GM12891 (cell line): ENCODE measurements at regions not wholly inside any gene's neighbourhood (a gene's known extent, or its start where the extent isn't known, plus 50 kb on each side); places are given as distances from the start of the nearest gene placed in this dataset.

Experiments
- DNase-seq: peaks from one replicate; pipeline ENCODE4 v3.0.0; 2011; ENCODE audit warnings: low spot score; ENCODE audit not compliant: insufficient read length
- FAIRE-seq: peaks from 2 replicates; lab custom pipeline; 2011; peaks lifted over from hg19 to GRCh38; lab: Jason Lieb, UNC
- PAX5 ChIP-seq: IDR thresholded peaks from 2 replicates; pipeline ENCODE4 v1.6.1; 2011; ENCODE audit warnings: low read length, moderate library complexity, mild to moderate bottlenecking; ENCODE audit not compliant: insufficient read depth, severe bottlenecking
- POLR2A ChIP-seq: IDR thresholded peaks from 2 replicates; pipeline ENCODE4 v1.6.1; 2011; ENCODE audit warnings: low read depth, low read length, control low read depth
- POLR2AphosphoS5 ChIP-seq: IDR thresholded peaks from 2 replicates; pipeline ENCODE4 v1.6.1; 2011; ENCODE audit warnings: low read depth, low read length, control low read depth
- POU2F2 ChIP-seq: IDR thresholded peaks from 2 replicates; pipeline ENCODE4 v1.6.1; 2011; ENCODE audit warnings: low read depth, mild to moderate bottlenecking, control low read depth, low read length, moderate library complexity
- SPI1 ChIP-seq: IDR thresholded peaks from 2 replicates; pipeline ENCODE4 v1.6.1; 2011; ENCODE audit warnings: low read depth, low read length, control low read depth
- TAF1 ChIP-seq: IDR thresholded peaks from 2 replicates; pipeline ENCODE4 v1.6.1; 2011; ENCODE audit warnings: low read depth, low read length, control low read depth

DNA sequence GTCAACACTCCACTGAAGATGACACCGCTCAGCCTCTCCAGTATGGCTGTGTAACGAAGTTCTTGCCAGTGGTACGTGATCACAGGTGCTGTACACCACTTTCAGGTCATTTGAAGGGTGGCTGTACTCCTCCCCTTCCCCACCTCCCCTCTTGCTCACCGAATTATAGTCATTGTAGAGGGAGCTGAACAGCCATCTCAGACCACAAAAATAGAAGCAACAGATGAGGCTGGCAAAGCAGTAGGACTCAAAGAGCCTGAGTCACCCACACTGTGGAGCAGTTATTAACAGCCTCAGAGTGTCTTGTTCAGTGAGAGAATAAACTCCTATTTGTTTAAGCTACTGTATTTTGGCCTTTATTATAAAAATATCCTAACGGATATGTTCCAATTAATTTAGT, 192.5 kb upstream of the MCHR2 start:
- no peak for TF ChIP-seq TAF1
- no peak for TF ChIP-seq POLR2A
- no peak for TF ChIP-seq POU2F2
- TF ChIP-seq POLR2AphosphoS5 = no peak
- no peak for TF ChIP-seq SPI1
- TF ChIP-seq PAX5 = no peak
- no peak for FAIRE-seq
- DNase-seq = no peak

- no peak for TF ChIP-seq SPI1
- TF ChIP-seq POLR2AphosphoS5 = no peak
- no peak for TF ChIP-seq PAX5
- TF ChIP-seq TAF1 = no peak
- no peak for TF ChIP-seq POU2F2
- TF ChIP-seq POLR2A = no peak
- DNase-seq (no peak), FAIRE-seq (no peak)
Measured at GRCh38 chr6:100185615-100186014, 191.6 kb upstream of the MCHR2 start.

GRCh38 chr6:100184473-100184872, 190.4 kb upstream of the MCHR2 start:
- DNase-seq (no peak), FAIRE-seq (no peak)
- TF ChIP-seq POLR2A (no peak), POLR2AphosphoS5 (no peak), TAF1 (no peak), SPI1 (no peak), POU2F2 (no peak), PAX5 (no peak)

DNA sequence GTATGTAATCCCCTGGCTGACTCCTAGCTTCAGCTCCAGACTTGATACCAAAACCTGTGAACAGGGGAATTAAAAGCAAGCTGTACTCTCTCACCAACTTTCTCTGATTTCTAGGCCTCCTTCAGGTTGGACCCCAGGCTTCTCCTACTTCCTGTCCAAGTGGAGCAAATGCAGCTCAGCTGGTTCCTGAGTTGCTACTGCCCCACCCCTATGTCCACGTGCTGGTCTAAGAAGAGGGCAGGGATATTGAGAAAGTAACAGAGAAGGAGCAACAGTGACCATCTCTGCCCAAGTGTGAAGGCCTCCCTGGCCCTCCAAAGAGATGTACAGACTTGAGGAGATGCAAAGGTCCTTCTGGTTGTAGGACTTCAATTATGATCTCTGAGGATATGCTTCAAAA, 188.3 kb upstream of the MCHR2 start:
- FAIRE-seq (no peak), DNase-seq (no peak)
- no peak for TF ChIP-seq TAF1
- TF ChIP-seq POLR2A = no peak

- DNase-seq = no peak
- peak; percentile 28 for FAIRE-seq
- TF ChIP-seq SPI1 (no peak), TAF1 (no peak), POU2F2 (no peak), POLR2AphosphoS5 (no peak), POLR2A (no peak), PAX5 (no peak)
Measured at GRCh38 chr6:100181309-100181708, 187.3 kb upstream of the MCHR2 start.

DNA sequence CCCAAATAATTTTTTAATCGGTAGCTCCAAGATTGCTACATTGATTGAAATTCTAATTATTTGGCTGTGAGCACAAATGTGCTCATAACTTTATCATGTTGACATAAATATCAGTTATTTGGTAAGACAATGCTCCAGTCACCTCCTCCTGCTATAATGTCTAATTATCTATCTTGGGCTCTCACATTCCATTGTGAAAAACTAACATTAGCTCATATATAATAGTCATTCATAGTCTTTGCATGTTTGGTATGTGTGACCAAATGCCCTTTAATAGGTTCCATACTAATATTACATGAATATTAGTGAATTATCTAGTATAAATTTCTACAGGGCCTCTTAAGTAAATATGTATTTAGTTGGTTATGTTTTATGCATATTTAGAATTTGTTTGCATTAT, 185.6 kb upstream of the MCHR2 start:
- DNase-seq = no peak
- TF ChIP-seq PAX5 (no peak), SPI1 (no peak), POLR2A (no peak)
- no peak for FAIRE-seq

DNA sequence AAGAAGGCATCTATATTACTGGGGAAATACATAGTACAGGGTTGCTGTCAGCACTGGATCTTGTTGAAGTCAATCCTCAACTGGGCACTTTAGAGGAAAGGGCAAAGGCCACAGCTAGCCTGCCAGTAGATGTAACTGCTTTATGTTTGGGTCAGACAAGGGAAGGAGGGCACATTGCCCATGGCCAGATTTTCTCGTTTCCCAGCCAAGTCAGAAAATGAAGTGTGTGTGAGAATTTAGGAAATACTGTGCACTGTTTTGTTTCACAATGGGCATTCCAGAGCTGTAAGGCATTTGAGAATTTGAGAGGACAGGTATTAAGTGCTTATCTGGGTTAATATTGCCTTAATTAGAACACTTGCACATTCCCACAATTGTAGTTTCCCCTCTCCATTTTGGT, 183.9 kb upstream of the MCHR2 start:
- DNase-seq (no peak), FAIRE-seq (no peak)
- TF ChIP-seq POU2F2 (no peak), POLR2AphosphoS5 (no peak), SPI1 (no peak), POLR2A (no peak), TAF1 (no peak), PAX5 (no peak)

DNA sequence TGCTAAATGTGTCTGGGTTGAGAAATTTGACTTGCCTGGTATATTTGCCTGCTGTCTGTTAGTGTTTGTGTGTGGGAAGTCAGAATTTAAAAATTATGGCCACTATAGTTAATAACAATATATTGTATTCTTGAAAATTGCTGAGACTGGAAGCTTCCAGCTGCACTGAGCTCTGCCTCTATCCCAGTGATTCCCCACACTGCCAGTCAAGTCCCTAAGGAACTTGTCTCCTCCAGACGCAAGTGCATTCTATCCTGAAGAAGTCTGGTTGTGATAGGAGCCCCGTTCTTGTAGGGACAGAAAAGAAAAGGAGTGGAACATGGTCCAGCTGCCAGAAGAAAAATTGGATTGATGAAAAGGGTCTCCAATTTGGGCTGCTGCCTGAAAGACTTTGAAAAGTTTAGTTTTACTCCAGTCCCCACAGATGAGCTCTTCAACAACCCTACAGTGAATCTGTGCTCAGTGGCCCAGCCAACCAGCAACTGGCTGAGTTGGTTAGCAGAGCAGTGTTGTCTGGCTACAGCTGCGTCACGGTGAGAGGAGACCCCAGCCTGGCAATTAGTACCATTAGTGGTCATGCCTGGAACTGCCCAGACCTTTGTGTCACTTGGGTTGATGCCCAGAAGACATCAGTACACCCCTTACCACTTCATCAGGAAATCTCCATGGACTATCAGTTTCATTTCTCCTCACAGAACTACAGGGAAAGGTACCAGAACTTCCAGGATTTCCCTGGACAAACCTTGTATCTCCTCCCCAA, 183.1 kb upstream of the MCHR2 start:
- DNase-seq = no peak
- no peak for FAIRE-seq
- TF ChIP-seq SPI1 (no peak), POU2F2 (no peak), POLR2AphosphoS5 (no peak), TAF1 (no peak), POLR2A (no peak), PAX5 (no peak)

- TF ChIP-seq TAF1 (no peak), POU2F2 (no peak), SPI1 (no peak), POLR2A (no peak), POLR2AphosphoS5 (no peak), PAX5 (no peak)
- FAIRE-seq (no peak), DNase-seq (no peak)
Measured at GRCh38 chr6:100176311-100176950, 182.4 kb upstream of the MCHR2 start.

GRCh38 chr6:100175814-100176310, 181.8 kb upstream of the MCHR2 start:
- DNase-seq (no peak), FAIRE-seq (no peak)
- TF ChIP-seq TAF1 = no peak
- TF ChIP-seq PAX5 = no peak
